Activated B cell treated with CpG ODN at 0.5 μM for 24 hours (primary cell): ENCODE measurements at regions not wholly inside any gene's neighbourhood (a gene's known extent, or its start where the extent isn't known, plus 50 kb on each side); places are given as distances from the start of the nearest gene placed in this dataset.
"Not testable (repeated sequence)": the region's sequence is repeated elsewhere in the genome, so short reads cannot be mapped to it uniquely, and the experiment has no call there.

ENCODE experiments used
- ATAC-seq: fragments of 200-7000 bp; cut with Tn5 transposase; one replicate; pipeline ENCODE4 v1.10.0; 2021; ENCODE audit warnings: low read depth, mild to moderate bottlenecking, moderate library complexity
- CTCF ChIA-PET: fragments of 350-600 bp; sonication (Branson Sonifier 250); formaldehyde crosslinking; loops from one replicate; lab custom pipeline; 2021; ENCODE audit warnings: antibody characterized with exemption; lab: Charles Lee
- POLR2A ChIA-PET: fragments of 350-600 bp; sonication (Branson Sonifier 250); formaldehyde crosslinking; loops from one replicate; lab custom pipeline; 2021; ENCODE audit warnings: antibody characterized with exemption; lab: Charles Lee
- DNase-seq: peaks from one replicate; pipeline ENCODE4 v3.0.0; 2022
- H3K27ac Mint-ChIP-seq: one replicate; pipeline ENCODE4 v1.8.0; 2020; ENCODE audit warnings: mixed read lengths
- H3K27me3 Mint-ChIP-seq: one replicate; pipeline ENCODE4 v1.8.0; 2021; ENCODE audit warnings: mixed read lengths
- H3K36me3 Mint-ChIP-seq: one replicate; pipeline ENCODE4 v1.8.0; 2021; ENCODE audit warnings: low read depth, mixed read lengths
- H3K4me1 Mint-ChIP-seq: one replicate; pipeline ENCODE4 v1.8.0; 2021; ENCODE audit warnings: mixed read lengths
- H3K4me3 Mint-ChIP-seq: one replicate; pipeline ENCODE4 v1.8.0; 2020; ENCODE audit warnings: mild to moderate bottlenecking, mixed read lengths
- H3K9me3 Mint-ChIP-seq: one replicate; pipeline ENCODE4 v1.8.0; 2020; ENCODE audit warnings: mixed read lengths
- CTCF ChIP-seq: fragments of 200-600 bp; IDR thresholded peaks from one replicate; pipeline ENCODE4 v1.8.0; 2022; ENCODE audit warnings: antibody characterized with exemption, mild to moderate bottlenecking
- intact Hi-C: fragments of 100-400 bp; cut with micrococcal nuclease; formaldehyde crosslinking; loops from one replicate; pipeline ENCODE4 v1.15.1; 2024

GRCh38 chr17:31778523-31778922 is 80.5 kb downstream of the COPRS start:
- H3K36me3 Mint-ChIP-seq: no peaks in the 10 kb centered on the region
- H3K4me1 Mint-ChIP-seq: no peaks in the 10 kb centered on the region

GRCh38 chr17:31771328-31771727 is 87.7 kb downstream of the COPRS start:
- DNase-seq, H3K4me3 Mint-ChIP-seq, ATAC-seq, POLR2A ChIA-PET, H3K36me3 Mint-ChIP-seq, H3K9me3 Mint-ChIP-seq, intact Hi-C loops, H3K4me1 Mint-ChIP-seq, CTCF ChIA-PET, H3K27ac Mint-ChIP-seq, H3K27me3 Mint-ChIP-seq: not testable (repeated sequence)

More at GRCh38 chr17:31778523-31778922, 80.5 kb downstream of the COPRS start:
- POLR2A ChIA-PET: no interaction called here
- Mint-ChIP-seq H3K9me3 (no peaks in the 10 kb centered on the region), H3K27me3 (peaks cover 9% of the 10 kb centered on the region), H3K27ac (no peak overlapping the region), H3K4me3 (no peak overlapping the region)
- ATAC-seq (no peak), DNase-seq (no peak)
- CTCF ChIA-PET: no interaction called here
- no peak for TF ChIP-seq CTCF
- intact Hi-C loops: no loop called here

GRCh38 chr17:31770501-31770900 is 88.5 kb downstream of the COPRS start:
- H3K4me1 Mint-ChIP-seq, ATAC-seq, H3K27ac Mint-ChIP-seq: not testable (repeated sequence)

GRCh38 chr17:31761836-31762510 is 97.1 kb downstream of the COPRS start:
- CTCF ChIA-PET, DNase-seq, H3K9me3 Mint-ChIP-seq, H3K27ac Mint-ChIP-seq, H3K36me3 Mint-ChIP-seq, H3K4me3 Mint-ChIP-seq, intact Hi-C loops, ATAC-seq, H3K4me1 Mint-ChIP-seq, POLR2A ChIA-PET: not testable (repeated sequence)
- peaks cover 12% of the 10 kb centered on the region for H3K27me3 Mint-ChIP-seq

More at GRCh38 chr17:31770501-31770900, 88.5 kb downstream of the COPRS start:
- intact Hi-C loops, H3K9me3 Mint-ChIP-seq, CTCF ChIA-PET, H3K27me3 Mint-ChIP-seq, H3K4me3 Mint-ChIP-seq, H3K36me3 Mint-ChIP-seq, DNase-seq, POLR2A ChIA-PET: not testable (repeated sequence)

- H3K27me3 Mint-ChIP-seq: peaks cover 5% of the 10 kb centered on the region
- H3K4me3 Mint-ChIP-seq: no peak overlapping the region
- TF ChIP-seq CTCF: no peak
- no peaks in the 10 kb centered on the region for H3K36me3 Mint-ChIP-seq
- intact Hi-C loops: no loop called here
- no peaks in the 10 kb centered on the region for H3K4me1 Mint-ChIP-seq
- ChIA-PET POLR2A (no interaction called here), CTCF (no interaction called here)
- H3K27ac Mint-ChIP-seq: no peak overlapping the region
- no peaks in the 10 kb centered on the region for H3K9me3 Mint-ChIP-seq
- no peak for ATAC-seq
- DNase-seq: no peak
These were observed 100.4 kb downstream of the COPRS start for GRCh38 chr17:31758646-31759045.

- TF ChIP-seq CTCF: no peak
- intact Hi-C loops: no loop called here
- no peak overlapping the region for H3K27ac Mint-ChIP-seq
- DNase-seq (no peak), ATAC-seq (no peak)
- H3K4me3 Mint-ChIP-seq: no peak overlapping the region
- no peaks in the 10 kb centered on the region for H3K4me1 Mint-ChIP-seq
- CTCF ChIA-PET: no interaction called here
- no peaks in the 10 kb centered on the region for H3K9me3 Mint-ChIP-seq
- H3K36me3 Mint-ChIP-seq: no peaks in the 10 kb centered on the region
- POLR2A ChIA-PET: interaction anchor here (0.6 kb wide), 1 partner anchor 13 kb away, joined by 3 read pairs; no protein-coding TSS in a partner anchor
- H3K27me3 Mint-ChIP-seq: no peaks in the 10 kb centered on the region
These were observed 101.9 kb downstream of the COPRS start for GRCh38 chr17:31757097-31757496.
